WTC11 (cell line): ENCODE measurements at regions not wholly inside any gene's neighbourhood (a gene's known extent, or its start where the extent isn't known, plus 50 kb on each side); places are given as distances from the start of the nearest gene placed in this dataset.

Source experiments
- ATAC-seq: fragments of 200-7000 bp; cut with Tn5 transposase; 2 replicates; pipeline ENCODE4 v1.10.0; 2021; ENCODE audit warnings: mild to moderate bottlenecking, moderate library complexity
- CTCF ChIA-PET: fragments of 300-600 bp; sonication (Branson Sonifier 250); formaldehyde crosslinking; loops from one replicate; lab custom pipeline; 2021; ENCODE audit warnings: antibody characterized with exemption; lab: Charles Lee
- POLR2A ChIA-PET: fragments of 350-600 bp; sonication (Branson Sonifier 250); formaldehyde crosslinking; loops from one replicate; lab custom pipeline; 2021; ENCODE audit warnings: antibody characterized with exemption; lab: Charles Lee
- DNase-seq: peaks from one replicate; pipeline ENCODE4 v3.0.0; 2021; ENCODE audit warnings: low spot score
- H3K27ac Mint-ChIP-seq: 2 replicates; pipeline ENCODE4 v1.8.0; 2021; ENCODE audit warnings: mixed read lengths
- H3K27me3 Mint-ChIP-seq: 2 replicates; pipeline ENCODE4 v1.8.0; 2021; ENCODE audit warnings: low read depth, mild to moderate bottlenecking, moderate library complexity, mixed read lengths
- H3K36me3 Mint-ChIP-seq: 2 replicates; pipeline ENCODE4 v1.8.0; 2021; ENCODE audit warnings: mixed read lengths
- H3K4me1 Mint-ChIP-seq: 2 replicates; pipeline ENCODE4 v1.8.0; 2022; ENCODE audit warnings: mixed read lengths
- H3K4me3 Mint-ChIP-seq: 2 replicates; pipeline ENCODE4 v1.8.0; 2021; ENCODE audit warnings: mild to moderate bottlenecking, moderate library complexity, mixed read lengths
- H3K9me3 Mint-ChIP-seq: 2 replicates; pipeline ENCODE4 v1.8.0; 2021; ENCODE audit warnings: mixed read lengths
- ATF1 ChIP-seq: sonication (generic); formaldehyde crosslinking; IDR thresholded peaks from 2 replicates; pipeline ENCODE4 v1.8.1; 2023; ENCODE audit warnings: mild to moderate bottlenecking, moderate library complexity, missing genetic modification reagents
- CBFB ChIP-seq: sonication (generic); formaldehyde crosslinking; IDR thresholded peaks from 2 replicates; pipeline ENCODE4 v1.8.1; 2022; ENCODE audit warnings: mild to moderate bottlenecking, low read depth, missing genetic modification reagents
- CREM ChIP-seq: sonication (generic); formaldehyde crosslinking; IDR thresholded peaks from 2 replicates; pipeline ENCODE4 v1.8.1; 2022; ENCODE audit warnings: mild to moderate bottlenecking, missing genetic modification reagents, moderate library complexity
- FOXP1 ChIP-seq: sonication (generic); formaldehyde crosslinking; IDR thresholded peaks from 2 replicates; pipeline ENCODE4 v1.8.0; 2022; ENCODE audit warnings: missing genetic modification reagents, mild to moderate bottlenecking, moderate library complexity, borderline replicate concordance
- GTF2I ChIP-seq: fragments of 250-450 bp; sonication (Bioruptor Pico); conservative IDR thresholded peaks from 2 replicates; pipeline ENCODE4 v1.4.0; 2021; ENCODE audit warnings: mild to moderate bottlenecking
- ZNF317 ChIP-seq: sonication (generic); formaldehyde crosslinking; IDR thresholded peaks from 2 replicates; pipeline ENCODE4 v1.8.1; 2023; ENCODE audit warnings: low read depth, mild to moderate bottlenecking, moderate library complexity, missing genetic modification reagents, borderline replicate concordance
- ZNF423 ChIP-seq: fragments of 250-450 bp; sonication (Bioruptor Pico); IDR thresholded peaks from 2 replicates; pipeline ENCODE4 v2.1.2; 2022; ENCODE audit warnings: mild to moderate bottlenecking, moderate library complexity
- TF ChIP-seq, protein P1 (sequence below): fragments of 250-450 bp; sonication (Bioruptor Pico); conservative IDR thresholded peaks from 2 replicates; pipeline ENCODE4 v1.9.0; 2021; ENCODE audit warnings: mild to moderate bottlenecking
- TF ChIP-seq, protein P2 (sequence below): fragments of 250-450 bp; sonication (Bioruptor Pico); IDR thresholded peaks from 2 replicates; pipeline ENCODE4 v2.1.2; 2022; ENCODE audit warnings: mild to moderate bottlenecking, moderate library complexity
- TF ChIP-seq, protein P3 (sequence below): sonication (generic); formaldehyde crosslinking; IDR thresholded peaks from 2 replicates; pipeline ENCODE4 v1.8.0; 2022; ENCODE audit warnings: missing genetic modification reagents
- TF ChIP-seq, protein P4 (sequence below): sonication (generic); formaldehyde crosslinking; IDR thresholded peaks from 2 replicates; pipeline ENCODE4 v1.8.0; 2023; ENCODE audit warnings: mild to moderate bottlenecking, missing genetic modification reagents
- TF ChIP-seq, protein P5 (sequence below): sonication (generic); formaldehyde crosslinking; IDR thresholded peaks from 2 replicates; pipeline ENCODE4 v1.8.1; 2022; ENCODE audit warnings: mild to moderate bottlenecking, moderate library complexity, missing genetic modification reagents
- TF ChIP-seq, protein P6 (sequence below): fragments of 250-450 bp; sonication (Bioruptor Pico); IDR thresholded peaks from 2 replicates; pipeline ENCODE4 v1.9.0; 2021; ENCODE audit warnings: mild to moderate bottlenecking
- TF ChIP-seq, protein P7 (sequence below): sonication (generic); formaldehyde crosslinking; IDR thresholded peaks from 2 replicates; pipeline ENCODE4 v1.8.1; 2022; ENCODE audit warnings: missing genetic modification reagents, borderline replicate concordance

DNA sequence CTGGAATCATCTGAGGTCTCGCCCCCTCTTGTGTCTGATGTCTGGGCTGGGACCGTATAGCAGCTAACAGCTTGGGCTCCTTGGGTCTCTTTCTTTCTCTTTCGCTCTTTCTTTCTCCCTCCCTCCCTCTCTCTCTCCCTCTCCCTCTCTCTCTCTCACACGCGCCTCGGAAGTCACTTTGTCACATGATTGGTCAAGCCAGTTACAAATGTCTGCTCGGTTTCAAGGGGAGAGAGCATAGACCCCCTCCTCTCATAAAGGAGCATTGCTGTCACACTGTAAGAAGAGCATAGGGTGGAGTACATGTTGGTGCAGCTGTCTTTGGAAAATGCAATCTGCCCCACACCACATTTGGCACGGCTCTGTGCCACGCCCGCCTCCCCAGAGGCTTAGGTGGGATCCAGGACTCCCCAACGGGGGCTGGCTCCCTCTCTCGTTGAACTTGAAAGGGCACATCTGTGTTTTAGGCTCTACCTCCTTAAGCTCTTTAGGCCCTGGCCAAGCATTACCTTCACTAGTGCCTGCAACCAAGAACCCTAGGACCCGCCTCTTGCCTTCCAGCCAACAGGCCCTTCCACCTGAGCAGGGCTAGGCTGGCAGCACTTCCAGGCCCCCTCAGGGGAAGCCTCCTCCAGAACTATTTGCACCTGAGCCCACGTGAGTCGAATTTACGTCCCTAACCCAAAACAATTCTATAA, 61.9 kb upstream of the CACUL1 start (continued):
- TF ChIP-seq, protein P1, sequence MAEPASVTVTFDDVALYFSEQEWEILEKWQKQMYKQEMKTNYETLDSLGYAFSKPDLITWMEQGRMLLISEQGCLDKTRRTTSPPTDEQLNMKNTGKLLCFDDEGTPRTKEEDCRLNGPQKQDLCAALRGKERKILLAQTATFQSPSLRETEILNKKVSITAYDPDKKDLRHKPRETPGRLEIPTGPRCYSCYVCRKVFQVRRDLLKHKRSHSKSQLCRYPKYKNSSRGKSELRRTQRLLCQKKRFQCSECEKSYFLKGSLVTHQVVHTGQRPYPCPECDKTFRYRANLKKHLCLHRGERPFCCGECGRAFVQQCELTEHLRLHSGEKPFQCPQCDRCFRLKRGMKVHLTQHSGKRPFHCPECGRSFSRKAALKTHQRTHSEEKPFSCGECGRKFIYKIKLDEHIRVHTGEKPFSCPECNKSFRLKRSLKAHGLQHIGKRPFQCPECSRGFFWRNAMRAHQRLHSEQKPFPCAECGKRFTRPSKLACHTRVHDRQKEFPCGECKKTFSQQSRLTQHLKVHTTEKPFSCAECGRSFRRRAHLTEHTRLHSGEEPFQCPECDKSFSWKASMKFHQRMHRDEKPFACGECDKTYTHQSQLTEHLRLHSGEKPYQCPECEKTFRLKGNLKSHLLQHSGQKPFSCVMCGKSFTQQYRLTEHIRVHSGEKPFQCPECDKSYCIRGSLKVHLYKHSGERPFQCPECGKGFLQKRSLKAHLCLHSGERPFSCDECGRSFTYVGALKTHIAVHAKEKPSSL (CRISPR knock-in tag): no peak
- no peak for TF ChIP-seq CBFB (CRISPR knock-in tag)
- no peak for TF ChIP-seq ZNF317 (CRISPR knock-in tag)
- TF ChIP-seq, protein P2, sequence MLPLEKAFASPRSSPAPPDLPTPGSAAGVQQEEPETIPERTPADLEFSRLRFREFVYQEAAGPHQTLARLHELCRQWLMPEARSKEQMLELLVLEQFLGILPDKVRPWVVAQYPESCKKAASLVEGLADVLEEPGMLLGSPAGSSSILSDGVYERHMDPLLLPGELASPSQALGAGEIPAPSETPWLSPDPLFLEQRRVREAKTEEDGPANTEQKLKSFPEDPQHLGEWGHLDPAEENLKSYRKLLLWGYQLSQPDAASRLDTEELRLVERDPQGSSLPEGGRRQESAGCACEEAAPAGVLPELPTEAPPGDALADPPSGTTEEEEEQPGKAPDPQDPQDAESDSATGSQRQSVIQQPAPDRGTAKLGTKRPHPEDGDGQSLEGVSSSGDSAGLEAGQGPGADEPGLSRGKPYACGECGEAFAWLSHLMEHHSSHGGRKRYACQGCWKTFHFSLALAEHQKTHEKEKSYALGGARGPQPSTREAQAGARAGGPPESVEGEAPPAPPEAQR: no peak
- TF ChIP-seq, protein P3, sequence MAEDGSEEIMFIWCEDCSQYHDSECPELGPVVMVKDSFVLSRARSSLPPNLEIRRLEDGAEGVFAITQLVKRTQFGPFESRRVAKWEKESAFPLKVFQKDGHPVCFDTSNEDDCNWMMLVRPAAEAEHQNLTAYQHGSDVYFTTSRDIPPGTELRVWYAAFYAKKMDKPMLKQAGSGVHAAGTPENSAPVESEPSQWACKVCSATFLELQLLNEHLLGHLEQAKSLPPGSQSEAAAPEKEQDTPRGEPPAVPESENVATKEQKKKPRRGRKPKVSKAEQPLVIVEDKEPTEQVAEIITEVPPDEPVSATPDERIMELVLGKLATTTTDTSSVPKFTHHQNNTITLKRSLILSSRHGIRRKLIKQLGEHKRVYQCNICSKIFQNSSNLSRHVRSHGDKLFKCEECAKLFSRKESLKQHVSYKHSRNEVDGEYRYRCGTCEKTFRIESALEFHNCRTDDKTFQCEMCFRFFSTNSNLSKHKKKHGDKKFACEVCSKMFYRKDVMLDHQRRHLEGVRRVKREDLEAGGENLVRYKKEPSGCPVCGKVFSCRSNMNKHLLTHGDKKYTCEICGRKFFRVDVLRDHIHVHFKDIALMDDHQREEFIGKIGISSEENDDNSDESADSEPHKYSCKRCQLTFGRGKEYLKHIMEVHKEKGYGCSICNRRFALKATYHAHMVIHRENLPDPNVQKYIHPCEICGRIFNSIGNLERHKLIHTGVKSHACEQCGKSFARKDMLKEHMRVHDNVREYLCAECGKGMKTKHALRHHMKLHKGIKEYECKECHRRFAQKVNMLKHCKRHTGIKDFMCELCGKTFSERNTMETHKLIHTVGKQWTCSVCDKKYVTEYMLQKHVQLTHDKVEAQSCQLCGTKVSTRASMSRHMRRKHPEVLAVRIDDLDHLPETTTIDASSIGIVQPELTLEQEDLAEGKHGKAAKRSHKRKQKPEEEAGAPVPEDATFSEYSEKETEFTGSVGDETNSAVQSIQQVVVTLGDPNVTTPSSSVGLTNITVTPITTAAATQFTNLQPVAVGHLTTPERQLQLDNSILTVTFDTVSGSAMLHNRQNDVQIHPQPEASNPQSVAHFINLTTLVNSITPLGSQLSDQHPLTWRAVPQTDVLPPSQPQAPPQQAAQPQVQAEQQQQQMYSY (CRISPR knock-in tag): no peak
- TF ChIP-seq, protein P4, sequence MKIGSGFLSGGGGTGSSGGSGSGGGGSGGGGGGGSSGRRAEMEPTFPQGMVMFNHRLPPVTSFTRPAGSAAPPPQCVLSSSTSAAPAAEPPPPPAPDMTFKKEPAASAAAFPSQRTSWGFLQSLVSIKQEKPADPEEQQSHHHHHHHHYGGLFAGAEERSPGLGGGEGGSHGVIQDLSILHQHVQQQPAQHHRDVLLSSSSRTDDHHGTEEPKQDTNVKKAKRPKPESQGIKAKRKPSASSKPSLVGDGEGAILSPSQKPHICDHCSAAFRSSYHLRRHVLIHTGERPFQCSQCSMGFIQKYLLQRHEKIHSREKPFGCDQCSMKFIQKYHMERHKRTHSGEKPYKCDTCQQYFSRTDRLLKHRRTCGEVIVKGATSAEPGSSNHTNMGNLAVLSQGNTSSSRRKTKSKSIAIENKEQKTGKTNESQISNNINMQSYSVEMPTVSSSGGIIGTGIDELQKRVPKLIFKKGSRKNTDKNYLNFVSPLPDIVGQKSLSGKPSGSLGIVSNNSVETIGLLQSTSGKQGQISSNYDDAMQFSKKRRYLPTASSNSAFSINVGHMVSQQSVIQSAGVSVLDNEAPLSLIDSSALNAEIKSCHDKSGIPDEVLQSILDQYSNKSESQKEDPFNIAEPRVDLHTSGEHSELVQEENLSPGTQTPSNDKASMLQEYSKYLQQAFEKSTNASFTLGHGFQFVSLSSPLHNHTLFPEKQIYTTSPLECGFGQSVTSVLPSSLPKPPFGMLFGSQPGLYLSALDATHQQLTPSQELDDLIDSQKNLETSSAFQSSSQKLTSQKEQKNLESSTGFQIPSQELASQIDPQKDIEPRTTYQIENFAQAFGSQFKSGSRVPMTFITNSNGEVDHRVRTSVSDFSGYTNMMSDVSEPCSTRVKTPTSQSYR: no peak
- TF ChIP-seq FOXP1 (CRISPR knock-in tag): no peak

DNA sequence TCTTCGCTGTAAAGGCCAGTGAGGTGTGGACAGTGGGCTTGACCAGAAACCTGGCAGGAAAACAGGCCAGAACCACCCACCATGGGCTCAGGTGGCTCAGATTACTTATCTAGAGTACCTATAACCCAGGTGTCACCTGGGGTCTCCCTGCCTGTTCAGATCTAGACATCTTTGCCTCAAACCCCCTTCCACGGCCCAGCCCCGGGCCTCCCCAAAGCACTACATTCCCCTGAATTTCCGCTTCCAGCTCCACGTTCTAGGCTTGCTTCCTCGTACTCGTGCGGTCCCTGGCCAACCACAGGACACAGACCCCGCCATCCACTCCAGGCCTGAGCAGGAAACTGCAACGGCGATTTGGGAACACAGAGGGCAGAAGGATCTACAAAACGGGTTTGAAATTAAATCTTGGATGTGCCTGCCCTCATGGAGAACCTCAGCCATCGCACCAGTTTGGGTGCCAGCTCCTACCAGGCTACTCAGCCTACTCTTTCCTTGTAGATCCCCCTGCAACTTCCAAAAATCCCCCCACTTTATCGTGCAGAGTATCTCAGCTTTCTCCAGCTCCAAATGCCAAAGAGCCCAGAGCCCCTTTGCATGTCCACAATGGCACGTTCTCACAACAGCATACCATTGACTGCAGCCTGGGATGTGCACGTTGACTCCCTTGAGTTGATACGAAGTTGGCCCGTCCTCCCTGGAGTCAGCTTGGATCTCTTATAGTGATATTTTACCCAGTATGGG, 62.7 kb upstream of the CACUL1 start:
- POLR2A ChIA-PET: no interaction called here
- Mint-ChIP-seq H3K27ac (no peak overlapping the region), H3K4me1 (0 out of 2 replicates have a peak, but pooled peaks cover 3% of the 10 kb centered on the region), H3K27me3 (no peaks in the 10 kb centered on the region; the same call in 1 of the 2 replicates), H3K4me3 (no peak overlapping the region), H3K36me3 (no peaks in the 10 kb centered on the region), H3K9me3 (no peaks in the 10 kb centered on the region)
- no peak for DNase-seq
- no peak for ATAC-seq
- CTCF ChIA-PET: interaction anchor here (0.6 to 2.4 kb wide), 3 partner anchors 10 to 154 kb away, joined by 3 to 5 read pairs (median 3); no protein-coding TSS in a partner anchor
- TF ChIP-seq ZNF423 (CRISPR knock-in tag) (no peak), CREM (CRISPR knock-in tag) (no peak)

DNA sequence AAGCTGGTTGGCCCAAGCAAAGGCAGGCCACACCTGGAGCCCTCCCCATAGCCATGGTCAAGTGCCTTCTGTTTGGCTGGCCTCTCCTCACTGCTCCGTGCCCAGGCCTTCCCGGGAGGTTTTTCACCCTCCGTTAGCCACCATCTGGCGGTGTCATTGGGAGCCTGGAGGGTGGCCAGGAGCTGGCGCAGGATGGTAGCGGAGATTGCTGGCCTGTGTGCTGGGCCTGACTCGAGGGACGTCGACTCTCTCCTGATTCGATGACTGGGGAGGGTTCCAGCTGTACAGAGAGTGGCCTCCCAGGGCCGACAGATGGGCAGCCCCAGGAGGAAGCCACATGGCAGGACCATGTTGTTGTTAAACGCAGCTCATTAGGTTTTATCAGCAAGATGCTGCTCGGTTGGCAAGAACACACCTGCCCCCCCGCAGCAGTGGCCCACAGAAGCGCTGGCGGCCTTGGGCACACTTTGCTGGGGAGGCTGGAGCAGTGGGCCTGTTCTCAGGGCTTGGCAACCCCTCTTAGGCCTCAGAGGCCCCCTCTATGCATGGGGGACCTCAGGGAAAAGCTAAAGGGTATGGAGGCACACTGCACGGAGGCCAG, 64.0 kb upstream of the CACUL1 start:
- no peak overlapping the region for H3K27ac Mint-ChIP-seq
- no peaks in the 10 kb centered on the region for H3K4me1 Mint-ChIP-seq
- TF ChIP-seq, protein P5, sequence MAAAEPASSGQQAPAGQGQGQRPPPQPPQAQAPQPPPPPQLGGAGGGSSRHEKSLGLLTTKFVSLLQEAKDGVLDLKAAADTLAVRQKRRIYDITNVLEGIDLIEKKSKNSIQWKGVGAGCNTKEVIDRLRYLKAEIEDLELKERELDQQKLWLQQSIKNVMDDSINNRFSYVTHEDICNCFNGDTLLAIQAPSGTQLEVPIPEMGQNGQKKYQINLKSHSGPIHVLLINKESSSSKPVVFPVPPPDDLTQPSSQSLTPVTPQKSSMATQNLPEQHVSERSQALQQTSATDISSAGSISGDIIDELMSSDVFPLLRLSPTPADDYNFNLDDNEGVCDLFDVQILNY (CRISPR knock-in tag): no peak
- TF ChIP-seq, protein P6, sequence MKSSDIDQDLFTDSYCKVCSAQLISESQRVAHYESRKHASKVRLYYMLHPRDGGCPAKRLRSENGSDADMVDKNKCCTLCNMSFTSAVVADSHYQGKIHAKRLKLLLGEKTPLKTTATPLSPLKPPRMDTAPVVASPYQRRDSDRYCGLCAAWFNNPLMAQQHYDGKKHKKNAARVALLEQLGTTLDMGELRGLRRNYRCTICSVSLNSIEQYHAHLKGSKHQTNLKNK: no peak
- TF ChIP-seq ATF1: no peak
- TF ChIP-seq, protein P7, sequence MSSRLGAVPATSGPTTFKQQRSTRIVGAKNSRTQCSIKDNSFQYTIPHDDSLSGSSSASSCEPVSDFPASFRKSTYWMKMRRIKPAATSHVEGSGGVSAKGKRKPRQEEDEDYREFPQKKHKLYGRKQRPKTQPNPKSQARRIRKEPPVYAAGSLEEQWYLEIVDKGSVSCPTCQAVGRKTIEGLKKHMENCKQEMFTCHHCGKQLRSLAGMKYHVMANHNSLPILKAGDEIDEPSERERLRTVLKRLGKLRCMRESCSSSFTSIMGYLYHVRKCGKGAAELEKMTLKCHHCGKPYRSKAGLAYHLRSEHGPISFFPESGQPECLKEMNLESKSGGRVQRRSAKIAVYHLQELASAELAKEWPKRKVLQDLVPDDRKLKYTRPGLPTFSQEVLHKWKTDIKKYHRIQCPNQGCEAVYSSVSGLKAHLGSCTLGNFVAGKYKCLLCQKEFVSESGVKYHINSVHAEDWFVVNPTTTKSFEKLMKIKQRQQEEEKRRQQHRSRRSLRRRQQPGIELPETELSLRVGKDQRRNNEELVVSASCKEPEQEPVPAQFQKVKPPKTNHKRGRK (CRISPR knock-in tag): no peak
- no peak for TF ChIP-seq GTF2I
- no peak overlapping the region for H3K4me3 Mint-ChIP-seq
- POLR2A ChIA-PET: no interaction called here
- no peaks in the 10 kb centered on the region; the same call in 1 of the 2 replicates for H3K27me3 Mint-ChIP-seq
- DNase-seq (no peak), ATAC-seq (no peak)
- H3K9me3 Mint-ChIP-seq: no peaks in the 10 kb centered on the region
- H3K36me3 Mint-ChIP-seq: no peaks in the 10 kb centered on the region
- CTCF ChIA-PET: interaction anchor here (0.5 to 2.0 kb wide), 2 partner anchors 15 to 17 kb away, joined by 3 to 4 read pairs; no protein-coding TSS in a partner anchor
